ENCODE measurements at regions not wholly inside any gene's neighbourhood (a gene's known extent, or its start where the extent isn't known, plus 50 kb on each side); places are given as distances from the start of the nearest gene placed in this dataset.

- no peak for DNase-seq
These were observed 385.1 kb upstream of the POU3F3 start for GRCh38 chr2:104468846-104469245.

GRCh38 chr2:104472076-104472475 lies 381.8 kb upstream of the POU3F3 start:
- DNase-seq = no peak

GRCh38 chr2:104473546-104473945 lies 380.4 kb upstream of the POU3F3 start:
- no peak for DNase-seq

GRCh38 chr2:104474716-104475115 lies 379.2 kb upstream of the POU3F3 start:
- no peak for DNase-seq

GRCh38 chr2:104476075-104476474 lies 377.8 kb upstream of the POU3F3 start:
- no peak for DNase-seq

GRCh38 chr2:104476563-104476988 lies 377.3 kb upstream of the POU3F3 start:
- no peak for DNase-seq

- no peak for DNase-seq
These were observed 372.6 kb upstream of the POU3F3 start for GRCh38 chr2:104481341-104481740.

GRCh38 chr2:104487366-104487765 lies 366.5 kb upstream of the POU3F3 start:
- no peak for DNase-seq

- no peak for DNase-seq
These were observed 360.2 kb upstream of the POU3F3 start for GRCh38 chr2:104493698-104494097.

GRCh38 chr2:104501342-104501741 lies 352.6 kb upstream of the POU3F3 start:
- no peak for DNase-seq

GRCh38 chr2:104501929-104502328 lies 352.0 kb upstream of the POU3F3 start:
- DNase-seq = no peak

GRCh38 chr2:104502901-104503300 lies 351.0 kb upstream of the POU3F3 start:
- no peak for DNase-seq

GRCh38 chr2:104504331-104505073 lies 349.4 kb upstream of the POU3F3 start:
- DNase-seq = no peak

- no peak for DNase-seq
These were observed 335.7 kb upstream of the POU3F3 start for GRCh38 chr2:104518256-104518655.

GRCh38 chr2:104521247-104521646 lies 332.7 kb upstream of the POU3F3 start:
- DNase-seq = no peak

- no peak for DNase-seq
These were observed 330.0 kb upstream of the POU3F3 start for GRCh38 chr2:104523921-104524320.

- DNase-seq = no peak
These were observed 325.8 kb upstream of the POU3F3 start for GRCh38 chr2:104528101-104528500.

- DNase-seq = no peak
These were observed 322.8 kb upstream of the POU3F3 start for GRCh38 chr2:104531122-104531521.

GRCh38 chr2:104537116-104537515 lies 316.8 kb upstream of the POU3F3 start:
- no peak for DNase-seq

- no peak for DNase-seq
These were observed 315.8 kb upstream of the POU3F3 start for GRCh38 chr2:104538077-104538476.

GRCh38 chr2:104539649-104540048 lies 314.3 kb upstream of the POU3F3 start:
- DNase-seq = no peak

GRCh38 chr2:104545055-104545454 lies 308.9 kb upstream of the POU3F3 start:
- no peak for DNase-seq

GRCh38 chr2:104546537-104546936 lies 307.4 kb upstream of the POU3F3 start:
- no peak for DNase-seq

- DNase-seq = no peak
These were observed 306.7 kb upstream of the POU3F3 start for GRCh38 chr2:104547221-104547620.

- DNase-seq = no peak
These were observed 292.7 kb upstream of the POU3F3 start for GRCh38 chr2:104561251-104561650.
